ENCODE measurements at regions not wholly inside any gene's neighbourhood (a gene's known extent, or its start where the extent isn't known, plus 50 kb on each side); places are given as distances from the start of the nearest gene placed in this dataset.
A peak's percentile ranks its signal among the peaks of the same experiment; 100 is the strongest.

- DNase-seq (ENCODE audit: low spot score) (no peak), FAIRE-seq (no peak), ATAC-seq (no peak)
- no peaks in the 10 kb centered on the region for H3K27me3 ChIP-seq (ENCODE audit: control insufficient read depth in 1 of 2, insufficient read depth in 2 of 2, low read length in 2 of 2)
- no peak overlapping the region for H3K27ac ChIP-seq (ENCODE audit: extremely low read length, insufficient read depth, low read length)
- no peak overlapping the region for H3K4me3 ChIP-seq (replicated peaks in 1 of 3; ENCODE audit: insufficient read depth in 1 of 3, low read depth in 2 of 3, low read length in 3 of 3)
- no peak overlapping the region for H3K4me2 ChIP-seq (ENCODE audit: low read depth, low read length)
- H3K9ac ChIP-seq (ENCODE audit: insufficient read depth, low read depth, low read length) = no peak overlapping the region
- TF ChIP-seq NR1H2 (CRISPR knock-in tag; IDR thresholded peaks at IDR 0.05; ENCODE audit: borderline replicate concordance, low read depth) = no peak
- TF ChIP-seq ZNF580 (CRISPR knock-in tag; IDR thresholded peaks at IDR 0.05; ENCODE audit: borderline replicate concordance, low read depth) = no peak
- TF ChIP-seq, protein P1, sequence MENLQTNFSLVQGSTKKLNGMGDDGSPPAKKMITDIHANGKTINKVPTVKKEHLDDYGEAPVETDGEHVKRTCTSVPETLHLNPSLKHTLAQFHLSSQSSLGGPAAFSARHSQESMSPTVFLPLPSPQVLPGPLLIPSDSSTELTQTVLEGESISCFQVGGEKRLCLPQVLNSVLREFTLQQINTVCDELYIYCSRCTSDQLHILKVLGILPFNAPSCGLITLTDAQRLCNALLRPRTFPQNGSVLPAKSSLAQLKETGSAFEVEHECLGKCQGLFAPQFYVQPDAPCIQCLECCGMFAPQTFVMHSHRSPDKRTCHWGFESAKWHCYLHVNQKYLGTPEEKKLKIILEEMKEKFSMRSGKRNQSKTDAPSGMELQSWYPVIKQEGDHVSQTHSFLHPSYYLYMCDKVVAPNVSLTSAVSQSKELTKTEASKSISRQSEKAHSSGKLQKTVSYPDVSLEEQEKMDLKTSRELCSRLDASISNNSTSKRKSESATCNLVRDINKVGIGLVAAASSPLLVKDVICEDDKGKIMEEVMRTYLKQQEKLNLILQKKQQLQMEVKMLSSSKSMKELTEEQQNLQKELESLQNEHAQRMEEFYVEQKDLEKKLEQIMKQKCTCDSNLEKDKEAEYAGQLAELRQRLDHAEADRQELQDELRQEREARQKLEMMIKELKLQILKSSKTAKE (CRISPR knock-in tag; IDR thresholded peaks at IDR 0.05; ENCODE audit: borderline replicate concordance) = no peak
- no peak for TF ChIP-seq HES4 (CRISPR knock-in tag; IDR thresholded peaks at IDR 0.05; ENCODE audit: borderline replicate concordance)
- no peak for TF ChIP-seq POLR2AphosphoS2 (IDR thresholded peaks at IDR 0.05; ENCODE audit: low read depth, low read length)
- TF ChIP-seq MAFF (IDR thresholded peaks at IDR 0.05; ENCODE audit: low read depth, low read length) = peak; percentile 52; the same call in 1 of the 2 replicates
- TF ChIP-seq SRF (IDR thresholded peaks at IDR 0.05; ENCODE audit: low read depth, low read length) = no peak
- TF ChIP-seq MAFK (conservative IDR thresholded peaks at IDR 0.05 in 1 of 2, IDR thresholded peaks at IDR 0.05 in 1 of 2; ENCODE audit: low read length in 2 of 2) = peak; percentile 40 to 69
- no peak for TF ChIP-seq ZC3H13 (CRISPR knock-in tag; IDR thresholded peaks at IDR 0.05)
- TF ChIP-seq MED8 (CRISPR knock-in tag; IDR thresholded peaks at IDR 0.05; ENCODE audit: insufficient replicate concordance) = no peak
- H3K36me3 ChIP-seq (replicated peaks in 1 of 2; ENCODE audit: control insufficient read depth in 1 of 2, insufficient read depth in 2 of 2, low read length in 2 of 2) = no peaks in the 10 kb centered on the region
- H2AFZ ChIP-seq (ENCODE audit: low read length) = no peak overlapping the region
- no TSS peak for BruUV-seq (replicated peaks)
- in situ Hi-C loops (cut with HindIII; ENCODE audit: extremely low pct_ligation_motif_present, low pct_unique_long_range_greater_than_20kb) (no loop called here), intact Hi-C loops (cut with micrococcal nuclease; ENCODE audit: unreplicated experiment) (no loop called here)
- no peaks in the 10 kb centered on the region for H4K20me1 ChIP-seq (ENCODE audit: insufficient read depth, low read length)
- WGBS (ENCODE audit: low lambda C conversion rate) = 3% methylated on average over 3 of the region's 3 CpGs
- no peaks in the 10 kb centered on the region for H3K4me1 ChIP-seq (ENCODE audit: insufficient read depth, low read length)
- ChIA-PET POLR2A (no interaction called here), CTCF (ENCODE audit: low intra/inter-chr PET ratio, low total read pairs) (no interaction called here)
- H3K9me3 ChIP-seq (ENCODE audit: low read length) = no peaks in the 10 kb centered on the region
- no peaks in the 10 kb centered on the region for H3K79me2 ChIP-seq (ENCODE audit: insufficient read depth, low read length)
Measured at GRCh38 chr4:62387808-62388207, 1187.7 kb downstream of the ADGRL3 start.

All from HepG2 (cell line).